PC-3 (cell line): ENCODE measurements at regions not wholly inside any gene's neighbourhood (a gene's known extent, or its start where the extent isn't known, plus 50 kb on each side); places are given as distances from the start of the nearest gene placed in this dataset.

Source experiments
- ATAC-seq: fragments of 200-7000 bp; cut with Tn5 transposase; 2 replicates; pipeline ENCODE4 v1.9.1; 2020; ENCODE audit warnings: mild to moderate bottlenecking, moderate library complexity
- BruUV-seq: library from RNA; stranded (reverse); fragments of 400-500 nt; replicated peaks from 2 replicates; lab custom pipeline; 2021; lab: Mats Ljungman, UMichigan
- CTCF ChIA-PET: fragments of 300-600 bp; sonication (Branson Sonifier 250); formaldehyde crosslinking; loops from one replicate; lab custom pipeline; 2022; ENCODE audit warnings: antibody characterized with exemption; lab: Charles Lee
- POLR2A ChIA-PET: fragments of 300-600 bp; sonication (Branson Sonifier 250); formaldehyde crosslinking; loops from one replicate; lab custom pipeline; 2022; ENCODE audit warnings: antibody characterized with exemption; ENCODE audit not compliant: unreplicated experiment; lab: Charles Lee
- DNase-seq: peaks from one replicate; pipeline ENCODE4 v3.0.0-alpha.2; 2015
- H2AFZ ChIP-seq: fragments of 300-600 bp; sonication (generic); 2 replicates; pipeline ENCODE4 v1.6.0; 2016; ENCODE audit warnings: antibody characterized with exemption, low read length
- H3F3A ChIP-seq: fragments of 300-600 bp; sonication (generic); one replicate; pipeline ENCODE4 v1.6.0; 2017; ENCODE audit warnings: antibody characterized with exemption, low read length, control low read depth, mild to moderate bottlenecking; ENCODE audit not compliant: unreplicated experiment
- H3K27ac ChIP-seq: fragments of 300-600 bp; sonication (generic); 2 replicates; pipeline ENCODE4 v1.5.1; 2016; ENCODE audit warnings: mild to moderate bottlenecking, low read length
- H3K27me3 ChIP-seq: fragments of 300-600 bp; sonication (generic); 2 replicates; pipeline ENCODE4 v1.6.1; 2016; ENCODE audit warnings: low read length, mixed read lengths
- H3K36me3 ChIP-seq: fragments of 300-600 bp; sonication (generic); 2 replicates; pipeline ENCODE4 v1.6.1; 2016; ENCODE audit warnings: low read depth, mixed run types, low read length, mixed read lengths
- H3K4me1 ChIP-seq: fragments of 300-600 bp; sonication (generic); 2 replicates; pipeline ENCODE4 v1.5.1; 2016; ENCODE audit warnings: low read length; ENCODE audit not compliant: insufficient read depth
- H3K4me2 ChIP-seq: fragments of 300-600 bp; sonication (generic); 2 replicates; pipeline ENCODE4 v1.6.0; 2016; ENCODE audit warnings: low read length
- H3K4me3 ChIP-seq: fragments of 300-600 bp; sonication (generic); 2 replicates; pipeline ENCODE4 v1.5.1; 2016; ENCODE audit warnings: mild to moderate bottlenecking, low read length, mixed read lengths
- H3K79me2 ChIP-seq: fragments of 300-600 bp; sonication (generic); 2 replicates; pipeline ENCODE4 v1.6.1; 2017; ENCODE audit warnings: low read length, mixed read lengths
- H3K9ac ChIP-seq: fragments of 300-600 bp; sonication (generic); 2 replicates; pipeline ENCODE4 v1.6.0; 2016; ENCODE audit warnings: mild to moderate bottlenecking, low read length
- H3K9me2 ChIP-seq: fragments of 300-600 bp; sonication (generic); replicated peaks from 2 replicates; pipeline ENCODE4 v1.6.1; 2016; ENCODE audit warnings: mixed run types, low read length, mixed read lengths
- H3K9me3 ChIP-seq: fragments of 300-600 bp; sonication (generic); 2 replicates; pipeline ENCODE4 v1.6.1; 2016; ENCODE audit warnings: low read length, mixed read lengths
- H4K20me1 ChIP-seq: fragments of 300-600 bp; sonication (generic); 2 replicates; pipeline ENCODE4 v1.6.1; 2016; ENCODE audit warnings: low read length, mixed read lengths
- CTCF ChIP-seq: fragments of 300-600 bp; sonication (generic); conservative IDR thresholded peaks from 2 replicates; pipeline ENCODE4 v1.5.1; 2017; ENCODE audit warnings: antibody characterized with exemption, low read depth, mild to moderate bottlenecking, low read length
- EZH2 ChIP-seq: fragments of 300-600 bp; sonication (generic); IDR thresholded peaks from one replicate; pipeline ENCODE4 v1.6.1; 2017; ENCODE audit warnings: antibody characterized with exemption, mild to moderate bottlenecking, low read length; ENCODE audit not compliant: unreplicated experiment
- EZH2phosphoT487 ChIP-seq: fragments of 300-600 bp; sonication (generic); IDR thresholded peaks from 2 replicates; pipeline ENCODE4 v1.6.1; 2018; ENCODE audit warnings: mild to moderate bottlenecking, antibody characterized with exemption, low read length, borderline replicate concordance
- intact Hi-C: fragments of 100-400 bp; cut with micrococcal nuclease; formaldehyde crosslinking; loops from 2 replicates; pipeline ENCODE4 v1.9.0; 2023

GRCh38 chr12:87679251-87679650, 349.9 kb downstream of the C12orf50 start:
- Histone ChIP-seq H3K27me3 (no peaks in the 10 kb centered on the region), H3K4me3 (no peak overlapping the region), H3K79me2 (no peaks in the 10 kb centered on the region), H3K9me2 (no peaks in the 10 kb centered on the region), H3F3A (no peaks in the 10 kb centered on the region), H3K9me3 (no peaks in the 10 kb centered on the region), H2AFZ (no peak overlapping the region), H4K20me1 (no peaks in the 10 kb centered on the region), H3K36me3 (no peaks in the 10 kb centered on the region), H3K27ac (no peak overlapping the region), H3K9ac (no peak overlapping the region), H3K4me1 (no peaks in the 10 kb centered on the region), H3K4me2 (no peak overlapping the region)
- TF ChIP-seq EZH2phosphoT487, result no peak
- no peak for TF ChIP-seq EZH2
- TF ChIP-seq CTCF, result no peak
- CTCF ChIA-PET, result no interaction called here
- POLR2A ChIA-PET, result no interaction called here
- no peak for ATAC-seq
- DNase-seq, result no peak
- no TSS peak for BruUV-seq
- intact Hi-C loops, result no loop called here

GRCh38 chr12:87678453-87678852, 350.7 kb downstream of the C12orf50 start:
- no peak overlapping the region for H3K4me2 ChIP-seq
- no peaks in the 10 kb centered on the region for H3K4me1 ChIP-seq
- intact Hi-C loops, result no loop called here
- no peaks in the 10 kb centered on the region for H3F3A ChIP-seq
- DNase-seq, result peak; percentile 61
- H4K20me1 ChIP-seq, result no peaks in the 10 kb centered on the region
- ATAC-seq, result peak; percentile 42
- ChIA-PET CTCF (interaction anchor here (0.5 kb wide), 1 partner anchor 460 kb away, joined by 6 read pairs; no protein-coding TSS in a partner anchor), POLR2A (no interaction called here)
- BruUV-seq, result no TSS peak
- H3K36me3 ChIP-seq, result no peaks in the 10 kb centered on the region
- H3K9me3 ChIP-seq, result no peaks in the 10 kb centered on the region
- no peak overlapping the region for H3K4me3 ChIP-seq
- H2AFZ ChIP-seq, result no peak overlapping the region
- no peaks in the 10 kb centered on the region for H3K27me3 ChIP-seq
- H3K27ac ChIP-seq, result no peak overlapping the region
- H3K79me2 ChIP-seq, result no peaks in the 10 kb centered on the region
- TF ChIP-seq CTCF (no peak), EZH2phosphoT487 (no peak), EZH2 (no peak)
- H3K9ac ChIP-seq, result no peak overlapping the region
- no peaks in the 10 kb centered on the region for H3K9me2 ChIP-seq

- ChIA-PET POLR2A (no interaction called here), CTCF (no interaction called here)
- Histone ChIP-seq H3K27ac (no peak overlapping the region), H3K36me3 (no peaks in the 10 kb centered on the region), H3K4me1 (no peaks in the 10 kb centered on the region), H2AFZ (no peak overlapping the region), H4K20me1 (no peaks in the 10 kb centered on the region), H3K9me2 (no peaks in the 10 kb centered on the region), H3K4me3 (no peak overlapping the region), H3K9me3 (no peaks in the 10 kb centered on the region), H3K9ac (no peak overlapping the region), H3F3A (no peaks in the 10 kb centered on the region), H3K4me2 (no peak overlapping the region), H3K79me2 (no peaks in the 10 kb centered on the region), H3K27me3 (no peaks in the 10 kb centered on the region)
- no peak for TF ChIP-seq EZH2
- TF ChIP-seq EZH2phosphoT487, result no peak
- no peak for TF ChIP-seq CTCF
- BruUV-seq, result no TSS peak
- DNase-seq, result peak; percentile 16
- ATAC-seq, result no peak
- intact Hi-C loops, result no loop called here
Measured at GRCh38 chr12:87676731-87677130, 352.5 kb downstream of the C12orf50 start.
